ENCODE measurements at regions not wholly inside any gene's neighbourhood (a gene's known extent, or its start where the extent isn't known, plus 50 kb on each side); places are given as distances from the start of the nearest gene placed in this dataset.

DNA sequence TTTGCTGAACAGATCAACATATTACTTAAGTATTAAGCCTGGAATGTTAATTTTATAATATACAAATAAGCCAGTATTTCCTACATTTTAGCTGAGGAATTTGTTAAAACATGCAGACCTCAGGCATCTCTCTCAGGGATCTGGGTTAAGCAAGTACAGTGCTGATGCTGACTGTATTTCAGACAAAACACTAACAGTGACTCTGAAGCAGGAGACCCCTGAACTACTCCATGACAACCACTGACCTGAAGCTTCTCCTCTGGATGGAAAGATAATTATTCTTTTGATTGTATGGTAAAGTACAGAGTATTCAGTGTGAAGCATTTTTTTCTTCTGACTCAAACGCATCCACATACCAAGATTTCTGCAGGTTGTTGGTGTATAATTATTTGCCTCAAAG is 680.8 kb downstream of the LIG4 start:
- Mint-ChIP-seq H3K27me3 (ENCODE audit: insufficient read depth) (no peaks in the 10 kb centered on the region), H3K27ac (no peak overlapping the region), H3K9me3 (peaks cover 3% of the 10 kb centered on the region), H3K4me1 (no peaks in the 10 kb centered on the region), H3K4me3 (no peak overlapping the region), H3K36me3 (ENCODE audit: low read depth) (no peaks in the 10 kb centered on the region)
- no peak for DNase-seq
- Histone ChIP-seq H3K27ac (ENCODE audit: low read depth, low read length) (no peak overlapping the region), H3K4me1 (ENCODE audit: control insufficient read depth, insufficient read depth, low read length) (no peaks in the 10 kb centered on the region), H3K4me3 (ENCODE audit: low read length) (no peak overlapping the region), H3K27me3 (ENCODE audit: control insufficient read depth, insufficient read depth, low read length, poor library complexity, severe bottlenecking) (no peaks in the 10 kb centered on the region), H3K9ac (ENCODE audit: extremely low read depth, low read length, poor library complexity, severe bottlenecking) (no peak overlapping the region), H3K9me3 (ENCODE audit: control insufficient read depth, low read length) (no peaks in the 10 kb centered on the region), H3K36me3 (ENCODE audit: control insufficient read depth, insufficient read depth, low read length) (no peaks in the 10 kb centered on the region)
- 100% methylated on average over 1 of the region's 1 CpG; no CpG with 5 or more reads in 1 of the 2 experiments for WGBS, 2 experiments (ENCODE audit: insufficient coverage in 1 of 2, insufficient read length in 1 of 2)
- TF ChIP-seq, protein P1, sequence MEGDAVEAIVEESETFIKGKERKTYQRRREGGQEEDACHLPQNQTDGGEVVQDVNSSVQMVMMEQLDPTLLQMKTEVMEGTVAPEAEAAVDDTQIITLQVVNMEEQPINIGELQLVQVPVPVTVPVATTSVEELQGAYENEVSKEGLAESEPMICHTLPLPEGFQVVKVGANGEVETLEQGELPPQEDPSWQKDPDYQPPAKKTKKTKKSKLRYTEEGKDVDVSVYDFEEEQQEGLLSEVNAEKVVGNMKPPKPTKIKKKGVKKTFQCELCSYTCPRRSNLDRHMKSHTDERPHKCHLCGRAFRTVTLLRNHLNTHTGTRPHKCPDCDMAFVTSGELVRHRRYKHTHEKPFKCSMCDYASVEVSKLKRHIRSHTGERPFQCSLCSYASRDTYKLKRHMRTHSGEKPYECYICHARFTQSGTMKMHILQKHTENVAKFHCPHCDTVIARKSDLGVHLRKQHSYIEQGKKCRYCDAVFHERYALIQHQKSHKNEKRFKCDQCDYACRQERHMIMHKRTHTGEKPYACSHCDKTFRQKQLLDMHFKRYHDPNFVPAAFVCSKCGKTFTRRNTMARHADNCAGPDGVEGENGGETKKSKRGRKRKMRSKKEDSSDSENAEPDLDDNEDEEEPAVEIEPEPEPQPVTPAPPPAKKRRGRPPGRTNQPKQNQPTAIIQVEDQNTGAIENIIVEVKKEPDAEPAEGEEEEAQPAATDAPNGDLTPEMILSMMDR (conservative IDR thresholded peaks at IDR 0.05): no peak

DNA sequence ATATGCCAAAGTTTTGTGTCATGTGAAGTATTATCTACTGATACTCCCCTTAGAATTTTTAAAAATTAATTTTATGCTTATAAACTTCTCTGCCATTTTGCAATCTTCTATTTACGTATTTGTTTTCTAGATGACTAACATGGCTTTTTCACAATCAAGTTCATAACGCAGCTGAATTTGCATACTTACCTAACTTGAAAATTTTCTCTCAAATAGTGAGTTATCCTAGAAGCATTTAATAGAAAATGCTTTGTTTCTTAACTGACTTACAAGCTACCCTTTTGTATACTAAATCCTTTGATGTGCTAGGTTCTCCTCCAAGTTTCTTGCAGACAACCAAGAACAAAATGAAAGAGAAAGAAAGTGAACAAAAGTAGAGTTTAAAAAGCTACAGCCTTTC is 683.5 kb downstream of the LIG4 start:
- no peak overlapping the region for H3K27ac ChIP-seq (ENCODE audit: low read depth, low read length)
- H3K9ac ChIP-seq (ENCODE audit: extremely low read depth, low read length, poor library complexity, severe bottlenecking): no peak overlapping the region
- Mint-ChIP-seq H3K27me3 (ENCODE audit: insufficient read depth) (no peaks in the 10 kb centered on the region), H3K27ac (no peak overlapping the region), H3K4me3 (no peak overlapping the region), H3K9me3 (peaks cover 3% of the 10 kb centered on the region), H3K36me3 (ENCODE audit: low read depth) (no peaks in the 10 kb centered on the region), H3K4me1 (peaks cover 6% of the 10 kb centered on the region)
- TF ChIP-seq, protein P1 (conservative IDR thresholded peaks at IDR 0.05): no peak
- 80 to 83% methylated on average over 1 to 2 of the region's 2 CpGs for WGBS, 2 experiments (ENCODE audit: insufficient coverage in 1 of 2, insufficient read length in 1 of 2)
- no peaks in the 10 kb centered on the region for H3K4me1 ChIP-seq (ENCODE audit: control insufficient read depth, insufficient read depth, low read length)
- no peak overlapping the region for H3K4me3 ChIP-seq (ENCODE audit: low read length)
- no peaks in the 10 kb centered on the region for H3K27me3 ChIP-seq (ENCODE audit: control insufficient read depth, insufficient read depth, low read length, poor library complexity, severe bottlenecking)
- no peak for DNase-seq
- H3K9me3 ChIP-seq (ENCODE audit: control insufficient read depth, low read length): no peaks in the 10 kb centered on the region
- H3K36me3 ChIP-seq (ENCODE audit: control insufficient read depth, insufficient read depth, low read length): no peaks in the 10 kb centered on the region

DNA sequence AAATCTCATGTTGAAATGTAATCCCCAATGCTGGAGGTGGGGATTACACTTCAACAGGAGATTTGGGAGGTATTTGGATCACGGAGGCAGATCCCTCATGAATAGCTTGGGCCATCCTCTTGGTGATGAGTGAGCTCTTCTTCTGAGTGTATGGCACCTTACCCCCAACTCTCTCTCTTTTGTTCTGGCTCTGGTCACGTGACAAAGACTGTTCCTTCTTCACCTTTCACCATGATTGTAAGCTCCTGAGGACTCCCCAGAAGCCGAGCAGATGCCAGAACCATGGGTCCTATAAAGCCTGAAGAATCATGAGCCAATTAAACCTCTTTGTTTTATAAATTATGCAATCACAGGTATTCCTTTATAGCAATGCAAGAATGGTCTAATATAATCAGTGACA is 684.2 kb downstream of the LIG4 start:
- Histone ChIP-seq H3K9ac (ENCODE audit: extremely low read depth, low read length, poor library complexity, severe bottlenecking) (no peak overlapping the region), H3K4me1 (ENCODE audit: control insufficient read depth, insufficient read depth, low read length) (no peaks in the 10 kb centered on the region), H3K27me3 (ENCODE audit: control insufficient read depth, insufficient read depth, low read length, poor library complexity, severe bottlenecking) (no peaks in the 10 kb centered on the region), H3K4me3 (ENCODE audit: low read length) (no peak overlapping the region), H3K36me3 (ENCODE audit: control insufficient read depth, insufficient read depth, low read length) (no peaks in the 10 kb centered on the region), H3K9me3 (ENCODE audit: control insufficient read depth, low read length) (no peaks in the 10 kb centered on the region), H3K27ac (ENCODE audit: low read depth, low read length) (no peak overlapping the region)
- no peak overlapping the region for H3K4me3 Mint-ChIP-seq
- TF ChIP-seq, protein P1 (conservative IDR thresholded peaks at IDR 0.05): no peak
- no peak for DNase-seq
- H3K9me3 Mint-ChIP-seq: peaks cover 3% of the 10 kb centered on the region
- peaks cover 6% of the 10 kb centered on the region for H3K4me1 Mint-ChIP-seq
- H3K27ac Mint-ChIP-seq: no peak overlapping the region
- H3K36me3 Mint-ChIP-seq (ENCODE audit: low read depth): no peaks in the 10 kb centered on the region
- whole genome bisulfite sequencing, 2 experiments (ENCODE audit: insufficient coverage in 1 of 2, insufficient read length in 1 of 2): 95% methylated on average over 3 of the region's 3 CpGs; no CpG with 5 or more reads in 1 of the 2 experiments
- H3K27me3 Mint-ChIP-seq (ENCODE audit: insufficient read depth): no peaks in the 10 kb centered on the region
